DND-41 (cell line): ENCODE measurements at regions not wholly inside any gene's neighbourhood (a gene's known extent, or its start where the extent isn't known, plus 50 kb on each side); places are given as distances from the start of the nearest gene placed in this dataset.

Experiments
- CTCF ChIP-seq: IDR thresholded peaks from 2 replicates; pipeline ENCODE4 v1.5.1; 2012; ENCODE audit warnings: borderline replicate concordance, low read length, moderate library complexity, mild to moderate bottlenecking; ENCODE audit not compliant: poor library complexity, severe bottlenecking; ENCODE audit errors: extremely low read depth
- EZH2 ChIP-seq: IDR thresholded peaks from 3 replicates; pipeline ENCODE4 v1.6.1; 2012; ENCODE audit warnings: borderline replicate concordance, low read depth, mild to moderate bottlenecking, moderate library complexity, low read length, inconsistent platforms; ENCODE audit not compliant: severe bottlenecking

- TF ChIP-seq CTCF (no peak), EZH2 (no peak)
Observed at GRCh38 chr2:16263241-16263890, 323.0 kb downstream of the MYCN start.
